ENCODE measurements at regions not wholly inside any gene's neighbourhood (a gene's known extent, or its start where the extent isn't known, plus 50 kb on each side); places are given as distances from the start of the nearest gene placed in this dataset.

DNA sequence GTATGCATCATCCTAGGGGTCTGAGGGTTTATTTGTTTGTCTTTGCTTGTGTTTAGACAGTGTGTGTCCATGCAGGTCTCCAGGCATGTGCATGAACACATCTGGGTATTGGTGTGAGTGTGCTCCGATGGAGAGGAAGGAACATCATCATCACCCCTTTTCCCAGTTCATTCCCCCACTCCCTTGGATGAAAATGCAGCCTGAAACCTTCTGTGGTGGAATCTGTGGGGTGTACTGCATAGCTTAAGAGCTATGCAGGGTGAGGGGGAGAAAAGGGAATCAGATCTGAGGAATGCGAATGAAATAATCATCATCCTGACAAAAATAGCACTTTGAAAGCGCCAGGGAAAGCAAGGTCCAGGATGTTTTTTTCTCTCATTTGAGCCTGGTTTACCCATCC, 520.1 kb downstream of the NTRK3 start:
- ATAC-seq (no peak), DNase-seq (no peak)
- Histone ChIP-seq H3K4me3 (no peak overlapping the region), H3K4me1 (no peaks in the 10 kb centered on the region), H3K27ac (no peak overlapping the region), H3K27me3 (no peaks in the 10 kb centered on the region), H3K36me3 (replicated peaks in 1 of 2; ENCODE audit: insufficient read depth in 1 of 2, low read depth in 2 of 2) (no peaks in the 10 kb centered on the region), H3K9me3 (no peaks in the 10 kb centered on the region)
- intact Hi-C loops (cut with DNase I) = no loop called here
- no peak for TF ChIP-seq POLR2A (IDR thresholded peaks at IDR 0.05)
- TF ChIP-seq, protein P1, sequence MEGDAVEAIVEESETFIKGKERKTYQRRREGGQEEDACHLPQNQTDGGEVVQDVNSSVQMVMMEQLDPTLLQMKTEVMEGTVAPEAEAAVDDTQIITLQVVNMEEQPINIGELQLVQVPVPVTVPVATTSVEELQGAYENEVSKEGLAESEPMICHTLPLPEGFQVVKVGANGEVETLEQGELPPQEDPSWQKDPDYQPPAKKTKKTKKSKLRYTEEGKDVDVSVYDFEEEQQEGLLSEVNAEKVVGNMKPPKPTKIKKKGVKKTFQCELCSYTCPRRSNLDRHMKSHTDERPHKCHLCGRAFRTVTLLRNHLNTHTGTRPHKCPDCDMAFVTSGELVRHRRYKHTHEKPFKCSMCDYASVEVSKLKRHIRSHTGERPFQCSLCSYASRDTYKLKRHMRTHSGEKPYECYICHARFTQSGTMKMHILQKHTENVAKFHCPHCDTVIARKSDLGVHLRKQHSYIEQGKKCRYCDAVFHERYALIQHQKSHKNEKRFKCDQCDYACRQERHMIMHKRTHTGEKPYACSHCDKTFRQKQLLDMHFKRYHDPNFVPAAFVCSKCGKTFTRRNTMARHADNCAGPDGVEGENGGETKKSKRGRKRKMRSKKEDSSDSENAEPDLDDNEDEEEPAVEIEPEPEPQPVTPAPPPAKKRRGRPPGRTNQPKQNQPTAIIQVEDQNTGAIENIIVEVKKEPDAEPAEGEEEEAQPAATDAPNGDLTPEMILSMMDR (IDR thresholded peaks at IDR 0.05) = no peak
- WGBS, 2 donors = 64 to 82% methylated on average over 3 of the region's 3 CpGs

DNA sequence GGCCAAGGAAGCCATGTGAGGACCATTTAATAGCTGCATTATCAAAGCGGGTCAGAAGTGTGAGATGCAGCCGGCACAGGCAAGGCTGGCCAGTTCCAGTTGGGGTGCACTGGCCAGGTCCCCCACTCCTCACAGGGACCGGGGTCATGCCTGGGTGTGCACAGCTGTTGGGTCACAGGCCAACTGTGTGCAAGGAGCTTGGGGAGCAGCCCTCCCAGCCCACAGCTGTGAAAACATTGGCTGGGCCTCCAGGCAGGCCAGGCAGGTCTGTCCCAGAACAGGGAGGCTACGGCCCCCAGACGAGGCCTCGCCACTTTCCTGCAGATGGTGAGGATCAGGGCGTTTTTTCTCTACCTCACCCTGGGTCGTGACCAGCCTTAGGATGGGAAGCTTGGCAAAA, 521.0 kb downstream of the NTRK3 start:
- Histone ChIP-seq H3K4me3 (no peak overlapping the region), H3K4me1 (no peaks in the 10 kb centered on the region), H3K27ac (no peak overlapping the region), H3K9me3 (no peaks in the 10 kb centered on the region), H3K36me3 (replicated peaks in 1 of 2; ENCODE audit: insufficient read depth in 1 of 2, low read depth in 2 of 2) (no peaks in the 10 kb centered on the region), H3K27me3 (no peaks in the 10 kb centered on the region)
- TF ChIP-seq POLR2A (IDR thresholded peaks at IDR 0.05) = no peak
- TF ChIP-seq, protein P1 (IDR thresholded peaks at IDR 0.05) = no peak
- intact Hi-C loops (cut with DNase I) = no loop called here
- no peak for DNase-seq
- WGBS, 2 donors = 50 to 64% methylated on average over 8 of the region's 8 CpGs
- ATAC-seq = no peak

DNA sequence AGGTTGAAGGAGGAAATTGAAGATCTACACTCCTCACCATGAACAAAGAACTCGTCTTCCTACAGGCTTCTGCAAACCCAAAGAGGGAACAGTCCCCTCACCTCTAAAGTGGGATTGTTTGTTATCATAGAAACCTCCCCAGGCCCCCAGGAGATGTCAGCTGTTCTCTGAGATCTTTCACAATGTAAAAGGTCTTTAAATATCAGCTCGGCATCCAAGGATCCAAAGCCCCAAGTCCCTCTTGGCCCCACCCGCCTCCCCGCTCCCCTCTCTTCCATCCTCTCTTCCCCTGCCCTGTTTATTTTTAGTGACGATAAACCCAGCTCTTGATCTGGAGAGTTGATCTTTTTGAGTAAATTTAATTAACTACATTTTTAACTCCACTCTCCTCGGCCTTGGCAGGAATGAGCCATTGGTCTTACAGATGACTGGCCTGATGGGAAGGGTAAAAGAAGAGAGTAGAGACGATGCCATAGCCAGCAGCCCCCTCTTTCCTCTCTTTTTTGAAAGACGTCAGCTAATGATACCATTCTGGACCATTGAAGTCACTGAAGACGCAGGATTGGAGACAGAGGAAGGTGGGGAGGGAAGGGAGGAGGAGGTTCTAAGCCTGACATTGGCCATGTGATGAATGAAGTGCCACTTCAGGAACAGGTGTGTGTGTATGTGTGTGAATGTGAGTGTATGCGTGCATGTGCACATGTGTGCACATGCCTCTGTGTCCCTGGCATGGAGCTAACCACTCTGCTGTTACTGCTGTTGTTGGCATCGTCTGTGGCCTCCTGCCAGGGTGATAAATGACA, 521.8 kb downstream of the NTRK3 start:
- Histone ChIP-seq H3K27me3 (no peaks in the 10 kb centered on the region), H3K9me3 (no peaks in the 10 kb centered on the region), H3K4me3 (no peak overlapping the region), H3K36me3 (replicated peaks in 1 of 2; ENCODE audit: insufficient read depth in 1 of 2, low read depth in 2 of 2) (no peaks in the 10 kb centered on the region), H3K4me1 (no peaks in the 10 kb centered on the region), H3K27ac (no peak overlapping the region)
- ATAC-seq = no peak
- WGBS, 2 donors = 50 to 61% methylated on average over 11 of the region's 11 CpGs
- intact Hi-C loops (cut with DNase I) = no loop called here
- TF ChIP-seq, protein P1 (IDR thresholded peaks at IDR 0.05) = no peak
- no peak for TF ChIP-seq POLR2A (IDR thresholded peaks at IDR 0.05)
- DNase-seq = no peak

DNA sequence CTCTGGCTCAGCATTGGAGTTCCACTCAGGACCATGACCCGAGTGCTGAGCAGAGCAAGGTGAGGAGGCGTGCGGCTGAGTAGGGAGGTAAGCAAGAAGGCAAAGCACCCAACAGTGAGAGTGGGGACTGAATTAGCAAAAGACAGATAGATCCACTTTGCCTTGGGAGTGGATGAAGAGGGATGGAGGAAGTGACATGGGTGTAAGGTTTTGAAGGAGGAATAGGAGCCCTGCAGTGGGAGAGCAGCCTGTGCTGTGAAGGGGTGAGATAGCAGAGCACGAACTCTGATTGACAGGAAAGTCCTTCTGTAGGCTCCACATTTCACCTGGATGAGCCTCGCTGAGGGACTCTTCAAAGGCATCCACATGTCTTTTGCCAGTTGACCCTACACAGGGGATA, 522.6 kb downstream of the NTRK3 start:
- Histone ChIP-seq H3K4me3 (no peak overlapping the region), H3K27me3 (no peaks in the 10 kb centered on the region), H3K27ac (no peak overlapping the region), H3K4me1 (no peaks in the 10 kb centered on the region), H3K36me3 (replicated peaks in 1 of 2; ENCODE audit: insufficient read depth in 1 of 2, low read depth in 2 of 2) (no peaks in the 10 kb centered on the region), H3K9me3 (no peaks in the 10 kb centered on the region)
- DNase-seq = no peak
- TF ChIP-seq, protein P1 (IDR thresholded peaks at IDR 0.05) = no peak
- TF ChIP-seq POLR2A (IDR thresholded peaks at IDR 0.05) = no peak
- intact Hi-C loops (cut with DNase I) = no loop called here
- no peak for ATAC-seq
- WGBS, 2 donors = 72 to 79% methylated on average over 5 of the region's 5 CpGs

DNA sequence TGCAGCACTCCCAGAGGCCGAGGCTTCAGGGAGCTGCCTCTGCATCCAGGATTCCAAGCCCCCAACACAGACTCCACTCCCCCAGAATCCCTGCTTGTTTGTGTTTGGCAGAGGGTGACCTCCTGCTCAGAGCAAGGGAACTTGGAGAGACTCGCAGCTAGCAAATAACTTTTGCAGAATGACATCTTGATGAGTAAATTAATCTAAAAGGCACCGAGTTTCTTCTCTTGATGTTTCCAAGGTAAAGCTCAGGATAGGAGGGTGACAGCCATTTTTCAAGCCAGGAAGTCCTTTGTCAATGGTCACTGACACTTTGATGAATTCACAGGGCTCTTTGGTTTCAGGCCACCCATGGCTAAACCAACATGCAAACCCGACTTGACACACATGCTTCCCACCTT, 523.0 kb downstream of the NTRK3 start:
- intact Hi-C loops (cut with DNase I) = no loop called here
- DNase-seq = no peak

More for the DNA sequence above, 523.0 kb downstream of the NTRK3 start:
- Histone ChIP-seq H3K9me3 (no peaks in the 10 kb centered on the region), H3K4me3 (no peak overlapping the region), H3K36me3 (replicated peaks in 1 of 2; ENCODE audit: insufficient read depth in 1 of 2, low read depth in 2 of 2) (no peaks in the 10 kb centered on the region), H3K27me3 (no peaks in the 10 kb centered on the region), H3K4me1 (no peaks in the 10 kb centered on the region), H3K27ac (no peak overlapping the region)
- ATAC-seq = no peak
- TF ChIP-seq, protein P1 (IDR thresholded peaks at IDR 0.05) = no peak
- no peak for TF ChIP-seq POLR2A (IDR thresholded peaks at IDR 0.05)
- 18 to 24% methylated on average over 4 of the region's 4 CpGs for WGBS, 2 donors

Data from body of pancreas (tissue), 4 donors.